ENCODE measurements at regions not wholly inside any gene's neighbourhood (a gene's known extent, or its start where the extent isn't known, plus 50 kb on each side); places are given as distances from the start of the nearest gene placed in this dataset.

- WGBS, 2 experiments (ENCODE audit: insufficient coverage in 1 of 2, insufficient read length in 1 of 2): 100% methylated on average over 3 of the region's 3 CpGs; no CpG with 5 or more reads in 1 of the 2 experiments
- no peaks in the 10 kb centered on the region for H3K4me1 ChIP-seq (ENCODE audit: control insufficient read depth, insufficient read depth, low read length)
- H3K9ac ChIP-seq (ENCODE audit: extremely low read depth, low read length, poor library complexity, severe bottlenecking): no peak overlapping the region
- no peaks in the 10 kb centered on the region for H3K27me3 ChIP-seq (ENCODE audit: control insufficient read depth, insufficient read depth, low read length, poor library complexity, severe bottlenecking)
- DNase-seq: no peak
- Mint-ChIP-seq H3K4me3 (no peak overlapping the region), H3K27me3 (ENCODE audit: insufficient read depth) (no peaks in the 10 kb centered on the region), H3K36me3 (ENCODE audit: low read depth) (no peaks in the 10 kb centered on the region), H3K27ac (no peak overlapping the region), H3K9me3 (peaks cover 3% of the 10 kb centered on the region), H3K4me1 (no peaks in the 10 kb centered on the region)
- H3K9me3 ChIP-seq (ENCODE audit: control insufficient read depth, low read length): no peaks in the 10 kb centered on the region
- no peak overlapping the region for H3K4me3 ChIP-seq (ENCODE audit: low read length)
- no peak overlapping the region for H3K27ac ChIP-seq (ENCODE audit: low read depth, low read length)
- no peaks in the 10 kb centered on the region for H3K36me3 ChIP-seq (ENCODE audit: control insufficient read depth, insufficient read depth, low read length)
- TF ChIP-seq CTCF (conservative IDR thresholded peaks at IDR 0.05): no peak
Measured at GRCh38 chr12:71071536-71072097, 86.2 kb downstream of the TSPAN8 start.

- 100% methylated on average over 2 to 3 of the region's 3 CpGs for WGBS, 2 experiments (ENCODE audit: insufficient coverage in 1 of 2, insufficient read length in 1 of 2)
- H3K9me3 Mint-ChIP-seq: peaks cover 3% of the 10 kb centered on the region
Measured at GRCh38 chr12:71070416-71071128, 87.2 kb downstream of the TSPAN8 start.

GRCh38 chr12:71069311-71069710 lies 88.5 kb downstream of the TSPAN8 start:
- no peak for TF ChIP-seq CTCF (conservative IDR thresholded peaks at IDR 0.05)
- H3K36me3 Mint-ChIP-seq (ENCODE audit: low read depth): no peaks in the 10 kb centered on the region
- DNase-seq: no peak
- Histone ChIP-seq H3K9ac (ENCODE audit: extremely low read depth, low read length, poor library complexity, severe bottlenecking) (no peak overlapping the region), H3K4me3 (ENCODE audit: low read length) (no peak overlapping the region), H3K9me3 (ENCODE audit: control insufficient read depth, low read length) (no peaks in the 10 kb centered on the region), H3K27me3 (ENCODE audit: control insufficient read depth, insufficient read depth, low read length, poor library complexity, severe bottlenecking) (no peaks in the 10 kb centered on the region), H3K4me1 (ENCODE audit: control insufficient read depth, insufficient read depth, low read length) (no peaks in the 10 kb centered on the region), H3K27ac (ENCODE audit: low read depth, low read length) (no peak overlapping the region), H3K36me3 (ENCODE audit: control insufficient read depth, insufficient read depth, low read length) (no peaks in the 10 kb centered on the region)
- 92 to 95% methylated on average over 2 of the region's 2 CpGs for WGBS, 2 experiments (ENCODE audit: insufficient coverage in 1 of 2, insufficient read length in 1 of 2)
- H3K4me1 Mint-ChIP-seq: peaks cover 9% of the 10 kb centered on the region
- H3K4me3 Mint-ChIP-seq: no peak overlapping the region
- no peak overlapping the region for H3K27ac Mint-ChIP-seq
- no peaks in the 10 kb centered on the region for H3K9me3 Mint-ChIP-seq
- no peaks in the 10 kb centered on the region for H3K27me3 Mint-ChIP-seq (ENCODE audit: insufficient read depth)

More at GRCh38 chr12:71070416-71071128, 87.2 kb downstream of the TSPAN8 start:
- no peak for TF ChIP-seq CTCF (conservative IDR thresholded peaks at IDR 0.05)
- Histone ChIP-seq H3K36me3 (ENCODE audit: control insufficient read depth, insufficient read depth, low read length) (no peaks in the 10 kb centered on the region), H3K27me3 (ENCODE audit: control insufficient read depth, insufficient read depth, low read length, poor library complexity, severe bottlenecking) (no peaks in the 10 kb centered on the region), H3K4me3 (ENCODE audit: low read length) (no peak overlapping the region), H3K27ac (ENCODE audit: low read depth, low read length) (no peak overlapping the region), H3K4me1 (ENCODE audit: control insufficient read depth, insufficient read depth, low read length) (no peaks in the 10 kb centered on the region), H3K9ac (ENCODE audit: extremely low read depth, low read length, poor library complexity, severe bottlenecking) (no peak overlapping the region), H3K9me3 (ENCODE audit: control insufficient read depth, low read length) (no peaks in the 10 kb centered on the region)
- no peaks in the 10 kb centered on the region for H3K27me3 Mint-ChIP-seq (ENCODE audit: insufficient read depth)
- no peaks in the 10 kb centered on the region for H3K36me3 Mint-ChIP-seq (ENCODE audit: low read depth)
- H3K4me3 Mint-ChIP-seq: no peak overlapping the region
- no peak for DNase-seq
- peaks cover 6% of the 10 kb centered on the region for H3K4me1 Mint-ChIP-seq
- no peak overlapping the region for H3K27ac Mint-ChIP-seq

Measured in endodermal cell (in vitro differentiated cells).